Activated CD8-positive, alpha-beta memory T cell treated with anti-CD3 and anti-CD28 coated beads for 48 hours (primary cell): ENCODE measurements at regions not wholly inside any gene's neighbourhood (a gene's known extent, or its start where the extent isn't known, plus 50 kb on each side); places are given as distances from the start of the nearest gene placed in this dataset.

Experiments
- DNase-seq, 3 experiments: peaks; one replicate each; pipeline ENCODE4 v3.0.0-alpha.2; 2020; ENCODE audit warnings: low read depth in 2 of 3, low spot score in 2 of 3

GRCh38 chr10:29925771-29926692 is 133.4 kb downstream of the JCAD start:
- DNase-seq: no peak

- no peak for DNase-seq
Observed at GRCh38 chr10:29924436-29924835, 134.9 kb downstream of the JCAD start.

- DNase-seq: no peak
Observed at GRCh38 chr10:29923416-29923965, 135.9 kb downstream of the JCAD start.

- DNase-seq: no peak
Observed at GRCh38 chr10:29922892-29923291, 136.5 kb downstream of the JCAD start.

GRCh38 chr10:29922226-29922625 is 137.2 kb downstream of the JCAD start:
- no peak for DNase-seq

- no peak for DNase-seq
Observed at GRCh38 chr10:29921071-29921446, 138.3 kb downstream of the JCAD start.

GRCh38 chr10:29920408-29921070 is 138.8 kb downstream of the JCAD start:
- DNase-seq: no peak

- DNase-seq: no peak
Observed at GRCh38 chr10:29918623-29919400, 140.6 kb downstream of the JCAD start.

GRCh38 chr10:29917311-29917710 is 142.1 kb downstream of the JCAD start:
- DNase-seq: no peak

GRCh38 chr10:29916669-29917068 is 142.7 kb downstream of the JCAD start:
- DNase-seq: no peak

GRCh38 chr10:29914986-29915785 is 144.2 kb downstream of the JCAD start:
- DNase-seq: no peak

GRCh38 chr10:29908962-29909361 is 150.4 kb downstream of the JCAD start:
- DNase-seq: no peak

- no peak for DNase-seq
Observed at GRCh38 chr10:29900865-29901264, 158.5 kb downstream of the JCAD start.

GRCh38 chr10:29897999-29898716 is 161.2 kb downstream of the JCAD start:
- DNase-seq: no peak

GRCh38 chr10:29897430-29897829 is 162.0 kb downstream of the JCAD start:
- DNase-seq: no peak

GRCh38 chr10:29896053-29896452 is 163.3 kb downstream of the JCAD start:
- DNase-seq: no peak

GRCh38 chr10:29895456-29895855 is 163.9 kb downstream of the JCAD start:
- DNase-seq: no peak

GRCh38 chr10:29888321-29888720 is 171.1 kb downstream of the JCAD start:
- no peak for DNase-seq

GRCh38 chr10:29886299-29886698 is 173.1 kb downstream of the JCAD start:
- no peak for DNase-seq

GRCh38 chr10:29883231-29883630 is 176.2 kb downstream of the JCAD start:
- DNase-seq: no peak
